ENCODE measurements at regions not wholly inside any gene's neighbourhood (a gene's known extent, or its start where the extent isn't known, plus 50 kb on each side); places are given as distances from the start of the nearest gene placed in this dataset.

- Histone ChIP-seq H3K27ac (no peak overlapping the region), H3K9me3 (no peaks in the 10 kb centered on the region), H3K4me1 (no peaks in the 10 kb centered on the region), H3K4me2 (no peak overlapping the region), H3K4me3 (no peak overlapping the region)
- WGBS (ENCODE audit: missing lambda C conversion rate), result 37% methylated on average over 3 of the region's 3 CpGs
- ATAC-seq, result no peak
- no peak for FAIRE-seq
- ChIA-PET CTCF (no interaction called here), POLR2A (no interaction called here)
- no peak for TF ChIP-seq USF2 (IDR thresholded peaks at IDR 0.05)
- no peak for TF ChIP-seq JUN (IDR thresholded peaks at IDR 0.05)
- TF ChIP-seq EP300 (IDR thresholded peaks at IDR 0.05), result no peak
- no peak for TF ChIP-seq ATOH8 (CRISPR knock-in tag; IDR thresholded peaks at IDR 0.05; ENCODE audit: low read depth)
- TF ChIP-seq NFE2L2 (conservative IDR thresholded peaks at IDR 0.05; ENCODE audit: low read length), result no peak
- TF ChIP-seq POLR2AphosphoS2 (conservative IDR thresholded peaks at IDR 0.05; ENCODE audit: low read length), result no peak
- no peak for TF ChIP-seq FOXS1 (CRISPR knock-in tag; IDR thresholded peaks at IDR 0.05)
- no peak for TF ChIP-seq MAZ (IDR thresholded peaks at IDR 0.05; ENCODE audit: borderline replicate concordance, low read depth, low read length)
- no peak for TF ChIP-seq PBX3 (IDR thresholded peaks at IDR 0.05)
- no peak for TF ChIP-seq RFX5 (IDR thresholded peaks at IDR 0.05)
- no peak for TF ChIP-seq HOXA7 (CRISPR knock-in tag; IDR thresholded peaks at IDR 0.05)
- no peak for TF ChIP-seq SREBF2 (IDR thresholded peaks at IDR 0.05)
- TF ChIP-seq BHLHE40 (IDR thresholded peaks at IDR 0.05; ENCODE audit: low read depth, low read length), result no peak
- no peak for TF ChIP-seq HDAC2 (IDR thresholded peaks at IDR 0.05)
- TF ChIP-seq EHMT2 (IDR thresholded peaks at IDR 0.05; ENCODE audit: low read depth), result no peak
- no peak for TF ChIP-seq TP53 (CRISPR knock-in tag; IDR thresholded peaks at IDR 0.05)
- no peak for TF ChIP-seq NPAS2 (CRISPR knock-in tag; IDR thresholded peaks at IDR 0.05; ENCODE audit: borderline replicate concordance)
- TF ChIP-seq PHF8 (IDR thresholded peaks at IDR 0.05; ENCODE audit: borderline replicate concordance, low read depth), result no peak
- no peak for DNase-seq (ENCODE audit: low read depth in 1 of 2, low spot score in 1 of 2)
Measured at GRCh38 chr20:21029341-21029740, 76.8 kb downstream of the LINC00237 start.

GRCh38 chr20:21028921-21029320 is 77.2 kb downstream of the LINC00237 start:
- Histone ChIP-seq H3K4me1 (no peaks in the 10 kb centered on the region), H3K9me3 (no peaks in the 10 kb centered on the region), H3K4me3 (no peak overlapping the region), H3K4me2 (no peak overlapping the region), H3K27ac (no peak overlapping the region)
- ChIA-PET CTCF (interaction anchor here (1.0 kb wide), 1 partner anchor 169 kb away, joined by 4 read pairs; no protein-coding TSS in a partner anchor), POLR2A (no interaction called here)
- no peak for FAIRE-seq
- no peak for ATAC-seq
- WGBS (ENCODE audit: missing lambda C conversion rate), result 62% methylated on average over 4 of the region's 4 CpGs
- TF ChIP-seq CHD4 (IDR thresholded peaks at IDR 0.05; ENCODE audit: borderline replicate concordance) (no peak), HDAC2 (IDR thresholded peaks at IDR 0.05) (no peak), ZNF302 (CRISPR knock-in tag; IDR thresholded peaks at IDR 0.05) (no peak), BHLHE40 (IDR thresholded peaks at IDR 0.05; ENCODE audit: low read depth, low read length) (no peak), NR3C1 (IDR thresholded peaks at IDR 0.05) (no peak), ZSCAN20 (CRISPR knock-in tag; IDR thresholded peaks at IDR 0.05) (no peak), ESRRA (IDR thresholded peaks at IDR 0.05; ENCODE audit: borderline replicate concordance, low read length) (no peak), RFX5 (IDR thresholded peaks at IDR 0.05) (no peak), HES2 (IDR thresholded peaks at IDR 0.05) (no peak), FOSB (CRISPR knock-in tag; IDR thresholded peaks at IDR 0.05) (no peak), GATA3 (IDR thresholded peaks at IDR 0.05; ENCODE audit: borderline replicate concordance) (no peak), POLR2A (IDR thresholded peaks at IDR 0.05; ENCODE audit: low read length) (no peak), FOXS1 (CRISPR knock-in tag; IDR thresholded peaks at IDR 0.05) (no peak)
- DNase-seq (ENCODE audit: low read depth in 1 of 2, low spot score in 1 of 2), result no peak
